Kidney (tissue), 13 donors: ENCODE measurements at regions not wholly inside any gene's neighbourhood (a gene's known extent, or its start where the extent isn't known, plus 50 kb on each side); places are given as distances from the start of the nearest gene placed in this dataset.

Experiments
- DNase-seq, 5 donors: peaks; one replicate each; pipeline ENCODE4 v3.0.0-alpha.2; 2013 to 2020
- FAIRE-seq: peaks from 2 replicates; lab custom pipeline; 2012; peaks lifted over from hg19 to GRCh38; lab: Jason Lieb, UNC
- H3K27ac ChIP-seq, 2 donors: one replicate each; pipeline ENCODE4 v1.7.0; 2013; ENCODE audit warnings: low read depth in 2 of 2, low read length in 2 of 2, inconsistent platforms in 1 of 2
- H3K27me3 ChIP-seq: one replicate; pipeline ENCODE4 v1.7.1; 2013; ENCODE audit warnings: low read length, inconsistent platforms; ENCODE audit not compliant: control insufficient read depth, insufficient read depth
- H3K36me3 ChIP-seq, 3 donors: one replicate each; pipeline versions ENCODE4 v1.7.0 to v1.7.1; 2013; ENCODE audit warnings: low read length in 3 of 3, control low read depth in 1 of 3, inconsistent platforms in 1 of 3; ENCODE audit not compliant: insufficient read depth in 3 of 3, control insufficient read depth in 2 of 3
- H3K4me1 ChIP-seq, 3 donors: one replicate each; pipeline versions ENCODE4 v1.7.0 to v1.7.1; 2013; ENCODE audit warnings: low read length in 3 of 3, inconsistent platforms in 1 of 3, low read depth in 1 of 3; ENCODE audit not compliant: control insufficient read depth in 2 of 3, insufficient read depth in 2 of 3
- H3K4me3 ChIP-seq, 3 donors: one replicate each; pipeline versions ENCODE4 v1.7.0 to v1.8.1; 2013; ENCODE audit warnings: low read length in 3 of 3, control low read depth in 1 of 3, inconsistent platforms in 1 of 3
- H3K9ac ChIP-seq, 3 donors: one replicate each; pipeline versions ENCODE4 v1.7.0 to v1.7.1; 2013; ENCODE audit warnings: low read length in 3 of 3, control low read depth in 1 of 3, inconsistent platforms in 1 of 3
- H3K9me3 ChIP-seq, 3 donors: one replicate each; pipeline versions ENCODE4 v1.7.0 to v1.7.1; 2013; ENCODE audit warnings: low read length in 3 of 3, control low read depth in 1 of 3, inconsistent platforms in 1 of 3; ENCODE audit not compliant: control insufficient read depth in 2 of 3, insufficient read depth in 1 of 3
- CTCF ChIP-seq: IDR thresholded peaks from 3 replicates; pipeline ENCODE4 v1.5.1; 2012; ENCODE audit warnings: mild to moderate bottlenecking, moderate library complexity, borderline replicate concordance; ENCODE audit not compliant: insufficient read depth; ENCODE audit errors: extremely low read depth
- intact Hi-C: fragments of 100-400 bp; cut with DNase I; formaldehyde crosslinking; loops from one replicate; pipeline ENCODE4 v1.11.1; 2022
- donor health status: control.
- donor health status: control.
- donor health status: control.
- donor health status: control.
- donor health status: control.
- donor health status: DM: yes; HTN: yes; CAD: no.
- donor health status: Normal renal cell carcinoma (clear cell type).

- intact Hi-C loops: no loop called here
Measured at GRCh38 chr15:62439543-62440016, 274.5 kb upstream of the C2CD4B start.

GRCh38 chr15:62440362-62441105, 275.4 kb upstream of the C2CD4B start:
- intact Hi-C loops: no loop called here
- peaks cover 0 to 3% (median 0%) of the 10 kb centered on the region in 3 donors for H3K4me1 ChIP-seq
- no peaks in the 10 kb centered on the region for H3K9me3 ChIP-seq
- no peaks in the 10 kb centered on the region for H3K36me3 ChIP-seq
- H3K27ac ChIP-seq: no peak overlapping the region
- DNase-seq (no peak), FAIRE-seq (no peak)
- no peak overlapping the region for H3K4me3 ChIP-seq
- H3K9ac ChIP-seq: no peak overlapping the region
- no peaks in the 10 kb centered on the region for H3K27me3 ChIP-seq
- no peak for TF ChIP-seq CTCF

More at GRCh38 chr15:62439543-62440016, 274.5 kb upstream of the C2CD4B start:
- Histone ChIP-seq H3K4me3 (no peak overlapping the region), H3K4me1 (peaks cover 0 to 3% (median 0%) of the 10 kb centered on the region in 3 donors), H3K36me3 (no peaks in the 10 kb centered on the region), H3K27ac (no peak overlapping the region), H3K9me3 (no peaks in the 10 kb centered on the region), H3K9ac (no peak overlapping the region), H3K27me3 (no peaks in the 10 kb centered on the region)
- no peak for TF ChIP-seq CTCF
- FAIRE-seq: no peak
- DNase-seq: no peak

DNA sequence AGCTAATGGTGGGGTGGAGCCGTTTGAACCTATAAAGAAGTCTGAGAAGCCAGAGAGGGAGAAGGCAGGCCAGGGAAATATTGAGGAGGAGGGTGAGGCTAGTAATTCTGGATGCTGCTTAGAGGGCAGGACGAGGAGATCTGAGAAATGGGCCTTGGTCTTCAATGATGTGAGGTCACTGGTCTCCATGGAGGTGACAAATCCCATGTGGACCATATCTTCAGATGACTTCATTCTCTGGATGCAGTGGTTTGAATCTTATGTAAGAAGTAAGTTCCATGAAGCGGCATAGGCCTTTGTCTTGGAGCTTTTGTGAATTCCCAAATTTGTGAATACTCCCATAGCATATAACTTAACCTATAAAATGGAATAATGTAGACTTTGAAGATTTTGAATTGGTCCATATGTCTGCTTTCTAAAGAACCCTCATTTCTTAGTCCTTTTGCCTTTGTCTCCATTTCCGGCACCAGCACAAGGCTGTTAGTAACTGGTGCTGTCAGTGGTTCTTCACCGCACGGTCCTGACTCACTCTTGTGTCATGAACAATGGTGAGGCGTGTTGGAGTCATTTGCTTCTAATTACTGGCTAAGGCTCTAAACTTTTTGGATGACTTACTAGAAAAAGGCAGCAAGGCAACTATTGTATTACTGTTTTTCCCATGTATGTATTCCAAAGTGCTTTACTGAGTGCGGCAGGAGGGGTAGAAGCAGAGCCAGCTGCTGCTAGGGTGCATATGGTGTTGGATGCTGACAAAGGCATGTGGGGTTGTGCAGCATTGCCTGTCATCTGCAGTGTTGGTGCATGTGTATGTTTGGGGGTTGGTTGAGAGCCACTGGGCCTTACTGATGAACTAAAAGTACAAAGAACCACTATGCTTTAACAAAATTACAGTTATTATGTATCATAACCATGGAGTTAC, 279.3 kb upstream of the C2CD4B start:
- no peak for DNase-seq
- TF ChIP-seq CTCF: no peak
- intact Hi-C loops: no loop called here
- no peak for FAIRE-seq
- no peaks in the 10 kb centered on the region for H3K36me3 ChIP-seq
- no peaks in the 10 kb centered on the region for H3K9me3 ChIP-seq
- no peaks in the 10 kb centered on the region for H3K27me3 ChIP-seq
- no peak overlapping the region for H3K4me3 ChIP-seq
- no peak overlapping the region for H3K27ac ChIP-seq
- H3K4me1 ChIP-seq: no peaks in the 10 kb centered on the region
- H3K9ac ChIP-seq: no peak overlapping the region
